Body of pancreas (tissue), 4 donors: ENCODE measurements at regions not wholly inside any gene's neighbourhood (a gene's known extent, or its start where the extent isn't known, plus 50 kb on each side); places are given as distances from the start of the nearest gene placed in this dataset.

Experiments
- ATAC-seq: fragments of 150-250 bp; one replicate; pipeline ENCODE4 v1.9.1; 2016
- DNase-seq, 4 donors: peaks; one replicate each; pipeline ENCODE4 v3.0.0-alpha.2; 2019
- H3K27ac ChIP-seq, 4 donors: fragments of 200-600 bp; sonication (generic); 1 replicate in 3 of 4; 2 replicates in 1 of 4; pipeline versions ENCODE4 v1.5.1 to v1.6.1; 2016 to 2019; ENCODE audit warnings: mild to moderate bottlenecking in 1 of 4, mixed read lengths in 1 of 4, moderate library complexity in 1 of 4
- H3K27me3 ChIP-seq, 2 donors: fragments of 200-600 bp; sonication (generic); one replicate each; pipeline ENCODE4 v1.6.0; 2016; ENCODE audit warnings: mild to moderate bottlenecking in 1 of 2
- H3K36me3 ChIP-seq, 2 donors: fragments of 200-600 bp; sonication (generic); replicated peaks in 1 of 2; 2 replicates each; pipeline ENCODE4 v1.5.1; 2016; ENCODE audit warnings: low read depth in 2 of 2; ENCODE audit not compliant: insufficient read depth in 1 of 2
- H3K4me1 ChIP-seq: fragments of 200-600 bp; sonication (generic); one replicate; pipeline ENCODE4 v1.6.0; 2016
- H3K4me3 ChIP-seq, 2 donors: fragments of 200-600 bp; sonication (generic); 1 replicate in 1 of 2; 2 replicates in 1 of 2; pipeline ENCODE4 v1.5.1; 2016 to 2019
- H3K9me3 ChIP-seq, 3 donors: fragments of 200-600 bp; sonication (generic); 1 replicate in 2 of 3; 2 replicates in 1 of 3; pipeline ENCODE4 v1.5.1; 2016
- CTCF ChIP-seq, 7 experiments: fragments of 450-650 bp in 4 of 7; fragments of 200-600 bp in 3 of 7; sonication (generic) in 3 of 7; IDR thresholded peaks; one replicate each; pipeline ENCODE4 v1.5.1; 2016 to 2019; ENCODE audit warnings: antibody characterized with exemption in 7 of 7
- POLR2A ChIP-seq, 3 donors: fragments of 450-650 bp; IDR thresholded peaks; one replicate each; pipeline ENCODE4 v1.6.1; 2016; ENCODE audit warnings: antibody characterized with exemption in 3 of 3, mild to moderate bottlenecking in 2 of 3
- WGBS, 2 donors: methylation state at CpG; one replicate each; pipeline ENCODE4 v1.1.5; 2017; 5-methylcytosine and 5-hydroxymethylcytosine counted together
- intact Hi-C: fragments of 100-400 bp; cut with DNase I; formaldehyde crosslinking; loops from one replicate; pipeline ENCODE4 v1.15.1; 2023

GRCh38 chr16:35788381-35788780 lies 2329.0 kb downstream of the TP53TG3F start:
- H3K36me3 ChIP-seq = no peaks in the 10 kb centered on the region
- no peak overlapping the region for H3K4me3 ChIP-seq
- 52 to 59% methylated on average over 11 to 12 of the region's 12 CpGs for WGBS, 2 donors
- no peak overlapping the region for H3K27ac ChIP-seq
- H3K27me3 ChIP-seq = no peaks in the 10 kb centered on the region
- TF ChIP-seq POLR2A (IDR thresholded peaks at IDR 0.05) = no peak
- no peak for TF ChIP-seq CTCF (IDR thresholded peaks at IDR 0.05)
- DNase-seq (no peak), ATAC-seq (no peak)
- intact Hi-C loops = no loop called here
- no peaks in the 10 kb centered on the region for H3K9me3 ChIP-seq
- no peaks in the 10 kb centered on the region for H3K4me1 ChIP-seq

GRCh38 chr16:35792516-35793285 lies 2333.3 kb downstream of the TP53TG3F start:
- TF ChIP-seq POLR2A (IDR thresholded peaks at IDR 0.05) (no peak), CTCF (IDR thresholded peaks at IDR 0.05) (no peak)
- intact Hi-C loops = no loop called here
- no peaks in the 10 kb centered on the region for H3K9me3 ChIP-seq
- WGBS, 2 donors = 60% methylated on average over 15 to 25 of the region's 25 CpGs
- H3K27me3 ChIP-seq = no peaks in the 10 kb centered on the region
- H3K36me3 ChIP-seq = no peaks in the 10 kb centered on the region
- no peak overlapping the region for H3K27ac ChIP-seq
- ATAC-seq (no peak), DNase-seq (no peak)
- no peaks in the 10 kb centered on the region for H3K4me1 ChIP-seq
- no peak overlapping the region for H3K4me3 ChIP-seq

- DNase-seq (no peak), ATAC-seq (no peak)
- Histone ChIP-seq H3K27ac (no peak overlapping the region), H3K4me1 (no peaks in the 10 kb centered on the region), H3K27me3 (no peaks in the 10 kb centered on the region), H3K36me3 (no peaks in the 10 kb centered on the region), H3K9me3 (no peaks in the 10 kb centered on the region), H3K4me3 (no peak overlapping the region)
- WGBS, 2 donors = 25 to 42% methylated on average over 3 of the region's 3 CpGs
- no peak for TF ChIP-seq POLR2A (IDR thresholded peaks at IDR 0.05)
- TF ChIP-seq CTCF (IDR thresholded peaks at IDR 0.05) = no peak
- intact Hi-C loops = no loop called here
Measured at GRCh38 chr16:35793601-35794000, 2334.2 kb downstream of the TP53TG3F start.

- ATAC-seq (no peak), DNase-seq (no peak)
- no peak overlapping the region for H3K4me3 ChIP-seq
- H3K27me3 ChIP-seq = no peaks in the 10 kb centered on the region
- H3K27ac ChIP-seq = no peak overlapping the region
- H3K9me3 ChIP-seq = no peaks in the 10 kb centered on the region
- WGBS, 2 donors = 35 to 43% methylated on average over 3 to 6 of the region's 6 CpGs
- no peaks in the 10 kb centered on the region for H3K36me3 ChIP-seq
- intact Hi-C loops = no loop called here
- TF ChIP-seq POLR2A (IDR thresholded peaks at IDR 0.05) = no peak
- TF ChIP-seq CTCF (IDR thresholded peaks at IDR 0.05) = no peak
- H3K4me1 ChIP-seq = no peaks in the 10 kb centered on the region
Measured at GRCh38 chr16:35794896-35795295, 2335.5 kb downstream of the TP53TG3F start.
